Middle frontal gyrus (tissue), 1 donor: ENCODE measurements at regions not wholly inside any gene's neighbourhood (a gene's known extent, or its start where the extent isn't known, plus 50 kb on each side); places are given as distances from the start of the nearest gene placed in this dataset.

ENCODE experiments used
- DNase-seq: peaks from one replicate; pipeline ENCODE4 v3.0.0-alpha.2; 2015; ENCODE audit warnings: low spot score; ENCODE audit errors: extremely low spot score

- no peak for DNase-seq
These were observed 141.2 kb downstream of the ZBTB18 start for GRCh38 chr1:244192325-244192724.

- DNase-seq: no peak
These were observed 145.6 kb downstream of the ZBTB18 start for GRCh38 chr1:244196571-244197285.

DNA sequence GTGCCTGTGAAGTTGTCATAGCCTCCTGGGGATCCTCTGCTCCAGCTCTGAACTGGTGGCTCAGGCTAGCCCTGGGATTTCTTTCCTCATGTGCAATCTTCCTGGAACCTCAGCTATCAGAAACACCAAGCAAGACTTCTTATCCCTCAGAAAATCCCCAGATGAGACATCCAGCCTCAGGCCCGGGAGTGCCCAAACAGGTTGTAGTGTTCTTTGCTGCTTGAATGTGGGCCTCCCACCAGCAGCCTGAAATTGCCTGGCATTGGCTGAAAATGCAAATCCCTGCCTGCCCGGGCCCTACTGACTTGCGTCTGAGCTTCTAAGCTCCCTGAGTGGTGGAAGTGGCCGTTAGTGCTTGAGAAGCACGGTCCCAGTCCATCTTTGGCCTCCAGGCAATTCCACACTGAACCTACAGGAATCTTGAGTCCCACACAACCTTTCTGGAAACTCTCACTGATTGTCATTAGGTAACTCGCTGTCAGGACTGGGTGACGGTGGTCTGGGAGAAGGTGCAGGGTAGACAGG, 146.8 kb downstream of the ZBTB18 start:
- no peak for DNase-seq

- DNase-seq: no peak
These were observed 148.8 kb downstream of the ZBTB18 start for GRCh38 chr1:244199902-244200301.

- DNase-seq: no peak
These were observed 149.5 kb downstream of the ZBTB18 start for GRCh38 chr1:244200596-244200995.

DNA sequence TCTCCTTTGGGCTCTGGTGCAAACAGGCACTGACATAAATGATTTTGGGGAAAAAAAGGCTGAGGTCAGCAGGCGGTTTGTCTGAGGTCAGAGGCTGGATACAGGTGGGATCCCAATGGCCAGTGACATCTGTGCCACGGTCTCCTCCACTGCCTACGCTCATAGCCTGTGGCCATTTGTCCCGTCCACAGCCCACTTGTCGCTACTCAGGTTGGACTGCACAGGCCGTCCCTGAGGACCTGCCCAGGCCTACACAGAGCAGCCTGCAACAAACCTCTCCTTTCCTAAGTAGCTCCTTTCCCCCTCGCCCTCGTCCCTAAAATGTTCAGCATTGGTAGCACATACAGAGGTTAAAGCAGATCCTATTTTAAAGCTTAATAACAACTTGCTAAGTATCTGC, 150.7 kb downstream of the ZBTB18 start:
- DNase-seq: no peak

DNA sequence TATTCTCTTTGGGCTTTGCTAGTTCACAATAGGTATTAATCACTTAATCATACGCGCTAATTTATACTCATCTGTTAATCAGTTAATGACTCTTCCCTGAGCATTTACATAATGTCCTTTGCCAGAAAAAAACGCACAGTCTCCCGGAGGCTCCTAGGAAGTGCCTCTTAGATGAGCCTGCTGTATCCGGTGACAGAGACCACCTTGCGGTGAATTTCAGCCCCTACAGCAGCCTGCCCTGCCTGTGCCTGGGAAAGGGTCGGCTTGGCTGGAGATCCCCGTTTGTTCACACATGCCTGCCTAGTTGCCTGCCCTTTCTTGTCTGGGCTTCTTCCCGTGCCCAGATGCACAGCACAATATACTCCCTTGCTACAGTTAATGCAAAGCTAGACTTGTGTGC, 152.9 kb downstream of the ZBTB18 start:
- no peak for DNase-seq

- DNase-seq: no peak
These were observed 154.1 kb downstream of the ZBTB18 start for GRCh38 chr1:244205171-244205570.

DNA sequence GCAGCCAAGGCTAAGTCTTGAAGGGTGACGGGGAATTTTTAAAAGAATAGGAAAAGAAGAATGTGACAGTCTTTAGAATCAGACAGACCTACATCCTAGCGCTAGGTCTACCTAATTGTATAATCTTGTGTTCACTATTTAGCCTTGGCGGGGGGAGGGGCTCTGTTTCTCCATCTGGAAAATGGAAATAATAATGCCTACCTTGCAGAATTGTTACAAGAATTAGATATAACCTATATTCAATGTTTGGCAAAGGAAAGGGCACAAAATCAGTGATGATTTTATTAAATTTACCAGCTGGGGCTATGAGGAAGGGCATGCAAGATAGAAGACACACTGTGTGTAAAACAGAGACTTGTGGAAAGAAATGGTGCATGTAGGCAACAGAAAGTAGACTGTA, 154.8 kb downstream of the ZBTB18 start:
- no peak for DNase-seq

- DNase-seq: no peak
These were observed 156.2 kb downstream of the ZBTB18 start for GRCh38 chr1:244207042-244207934.

- no peak for DNase-seq
These were observed 156.8 kb downstream of the ZBTB18 start for GRCh38 chr1:244207935-244208244.

- no peak for DNase-seq
These were observed 158.9 kb downstream of the ZBTB18 start for GRCh38 chr1:244209955-244210354.

DNA sequence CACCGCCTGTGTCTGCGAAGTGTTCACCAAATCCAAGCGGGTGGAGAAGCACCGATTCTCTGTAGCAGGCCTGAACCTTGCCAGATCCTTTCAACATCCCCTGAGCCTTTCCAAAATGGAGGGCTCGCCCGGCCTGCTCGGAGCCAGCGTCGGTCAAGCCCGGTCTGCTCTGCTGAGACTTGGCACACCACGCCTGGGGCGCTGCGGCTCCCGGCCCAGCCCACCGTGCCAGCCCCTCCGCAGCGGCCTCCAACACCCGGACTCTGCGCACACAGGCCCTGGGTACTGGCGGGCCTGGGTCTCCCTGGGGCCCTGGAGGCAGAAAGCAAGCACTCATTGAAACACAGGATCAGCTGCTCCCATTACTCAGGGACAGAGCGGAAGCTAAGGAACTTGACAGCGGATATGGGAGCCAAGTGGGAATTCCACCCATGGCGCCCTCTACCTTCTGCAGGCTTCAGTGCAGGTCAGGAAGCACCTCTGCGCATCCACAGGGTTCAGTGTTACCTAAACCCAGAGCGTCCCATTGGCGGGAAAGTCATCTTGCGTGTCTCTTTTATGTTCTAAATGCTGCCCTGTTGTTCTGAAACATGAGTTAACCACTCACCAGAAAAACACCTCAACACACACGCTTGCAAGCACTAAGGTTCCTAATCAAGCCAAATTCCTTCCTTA, 159.9 kb downstream of the ZBTB18 start:
- no peak for DNase-seq

DNA sequence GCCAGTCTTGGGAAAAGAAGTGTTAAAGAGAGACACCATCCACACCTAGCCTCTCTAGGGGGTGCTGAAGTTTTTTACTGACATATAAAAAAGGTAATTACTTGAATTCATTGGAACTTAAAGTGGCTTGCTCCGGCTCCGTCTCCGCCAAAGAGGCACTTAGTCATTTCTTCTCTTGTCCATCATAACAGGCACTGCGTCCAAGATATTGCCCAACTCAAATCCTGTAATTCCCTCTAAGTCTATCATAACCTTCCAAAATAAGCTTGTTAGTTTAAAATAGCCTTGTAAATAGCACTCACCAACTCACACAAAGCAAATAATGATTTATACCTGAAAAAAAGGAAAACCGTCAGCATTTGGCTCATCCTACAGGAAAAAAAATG, 160.5 kb downstream of the ZBTB18 start:
- no peak for DNase-seq

- no peak for DNase-seq
These were observed 161.1 kb downstream of the ZBTB18 start for GRCh38 chr1:244212219-244212618.

- peak; percentile 22 for DNase-seq
These were observed 161.9 kb downstream of the ZBTB18 start for GRCh38 chr1:244212797-244213475.

DNA sequence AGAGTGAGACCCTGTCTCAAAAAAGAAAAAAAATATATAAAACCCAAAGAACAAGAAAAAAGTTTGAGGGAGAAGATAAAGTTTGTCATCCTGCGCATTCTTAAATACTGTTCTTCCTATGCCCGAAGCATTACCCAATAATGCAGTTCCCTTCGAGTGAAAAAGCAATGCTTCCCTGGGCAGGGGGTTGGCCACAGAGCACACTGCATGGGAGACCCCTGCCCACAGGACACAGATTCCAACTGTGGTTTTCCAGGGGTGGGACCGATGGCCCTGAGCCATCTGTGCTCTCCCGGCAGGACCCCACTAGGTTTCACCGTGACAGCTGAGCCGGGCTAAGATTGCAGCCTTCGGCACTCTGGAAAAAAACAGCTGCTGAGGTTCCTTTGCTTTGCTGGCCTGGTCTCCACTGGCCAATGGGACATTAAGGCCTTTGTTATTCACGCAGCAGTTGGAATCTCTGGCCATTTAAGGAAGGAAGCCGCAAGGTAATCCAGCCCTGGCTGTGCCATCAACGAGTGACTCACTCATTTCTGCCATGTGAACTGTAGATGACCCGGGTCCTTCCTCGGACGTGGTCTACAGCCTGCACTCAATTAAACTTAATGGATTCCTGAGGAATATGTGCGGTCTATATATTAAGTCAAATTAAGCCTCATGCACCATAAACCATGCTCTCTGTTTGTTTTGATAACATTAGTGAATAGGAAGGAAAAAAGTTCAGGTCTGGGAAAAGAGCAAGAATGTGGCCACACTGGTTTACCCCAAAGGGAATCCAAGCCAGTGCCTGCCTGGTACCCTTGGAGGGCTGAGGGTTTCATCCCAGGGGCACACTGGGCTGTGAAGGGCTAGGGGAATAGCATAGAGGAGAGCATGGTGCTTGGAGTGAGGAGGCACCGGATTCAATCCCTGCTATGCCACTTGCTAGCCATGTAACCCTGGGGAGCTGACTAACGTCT, 163.2 kb downstream of the ZBTB18 start:
- no peak for DNase-seq

DNA sequence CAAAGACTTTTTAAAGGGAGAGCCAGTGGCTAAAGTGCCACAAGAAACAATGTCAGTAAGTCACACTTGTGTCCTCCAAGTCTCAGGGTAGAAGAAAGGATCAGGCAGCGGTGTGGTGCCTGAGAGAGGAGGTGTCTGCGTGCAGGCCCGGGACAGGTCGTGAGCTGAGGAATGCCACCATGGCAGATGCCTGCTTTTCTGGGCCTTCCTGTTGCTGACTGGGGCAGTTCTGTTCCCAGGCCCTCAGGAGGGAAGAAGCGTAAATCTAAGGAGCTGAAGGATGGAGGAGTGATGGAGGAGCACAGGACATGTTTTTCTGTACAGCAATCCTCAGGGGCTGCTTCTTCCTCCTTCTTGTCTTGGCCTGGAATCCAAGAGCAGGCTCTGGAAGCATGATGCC, 165.8 kb downstream of the ZBTB18 start:
- DNase-seq: no peak

DNA sequence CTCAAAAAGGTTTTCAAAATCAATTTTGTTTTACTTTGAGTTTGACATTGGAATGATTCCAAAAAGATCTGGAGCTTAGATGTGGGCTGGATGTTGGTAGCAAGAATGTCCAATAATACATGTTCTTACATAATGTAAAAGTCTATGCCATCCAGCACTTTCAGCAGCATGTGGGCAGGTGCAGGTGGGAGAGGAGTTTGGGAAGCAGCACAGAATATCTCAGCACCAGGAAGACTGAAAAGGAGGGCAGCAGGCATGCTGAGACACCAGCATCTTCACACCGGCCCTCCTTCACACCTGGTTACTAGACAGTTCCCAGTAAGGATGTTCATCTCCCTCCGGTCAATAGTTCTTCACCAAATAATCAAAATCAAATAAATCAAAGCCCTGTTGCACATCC, 166.6 kb downstream of the ZBTB18 start:
- no peak for DNase-seq

DNA sequence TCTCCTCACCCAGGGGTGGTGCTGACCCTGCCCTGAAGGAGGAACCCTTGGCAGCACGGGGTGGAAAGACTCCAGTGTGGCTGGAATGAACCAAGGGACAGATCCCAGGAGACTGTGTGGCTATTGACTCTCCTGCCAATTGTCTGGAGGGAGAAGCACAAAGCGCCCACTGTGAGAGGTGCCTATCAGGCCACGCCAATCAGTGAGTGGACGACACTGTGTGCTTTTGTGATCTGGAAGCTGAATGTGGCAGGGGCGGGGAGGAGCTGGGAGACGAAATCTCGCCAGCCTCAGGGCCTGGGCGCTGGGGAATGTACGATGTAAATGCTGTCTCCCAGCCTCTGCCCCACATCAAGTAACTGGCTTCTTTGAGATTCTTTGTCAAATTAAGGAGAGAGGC, 167.1 kb downstream of the ZBTB18 start:
- peak; percentile 14 for DNase-seq
